GM10248 (cell line): ENCODE measurements at regions not wholly inside any gene's neighbourhood (a gene's known extent, or its start where the extent isn't known, plus 50 kb on each side); places are given as distances from the start of the nearest gene placed in this dataset.

Experiments used
- CTCF ChIA-PET: fragments of 300-600 bp; sonication (Branson Sonifier 250); formaldehyde crosslinking; extraction: SDS; loops from one replicate; lab custom pipeline; 2021; ENCODE audit warnings: antibody characterized with exemption; lab: Yijun Ruan, JAX
- POLR2A ChIA-PET: fragments of 350-650 bp; sonication (Branson Sonifier 250); formaldehyde crosslinking; extraction: SDS; loops from one replicate; lab custom pipeline; 2020; ENCODE audit warnings: antibody characterized with exemption; lab: Yijun Ruan, JAX
- DNase-seq: peaks from one replicate; pipeline ENCODE4 v3.0.0; 2012; ENCODE audit errors: extremely low spot score
- CTCF ChIP-seq: IDR thresholded peaks from 2 replicates; pipeline ENCODE4 v1.5.1; 2012; ENCODE audit warnings: mild to moderate bottlenecking, low read depth; ENCODE audit errors: extremely low read depth, missing control alignments, control extremely low read depth

GRCh38 chr11:130670200-130670599, 221.8 kb downstream of the ADAMTS15 start:
- POLR2A ChIA-PET = no interaction called here
- no peak for TF ChIP-seq CTCF
- no peak for DNase-seq
- CTCF ChIA-PET = interaction anchor here (1.4 kb wide), 1 partner anchor 20 kb away, joined by 3 read pairs; no protein-coding TSS in a partner anchor

DNA sequence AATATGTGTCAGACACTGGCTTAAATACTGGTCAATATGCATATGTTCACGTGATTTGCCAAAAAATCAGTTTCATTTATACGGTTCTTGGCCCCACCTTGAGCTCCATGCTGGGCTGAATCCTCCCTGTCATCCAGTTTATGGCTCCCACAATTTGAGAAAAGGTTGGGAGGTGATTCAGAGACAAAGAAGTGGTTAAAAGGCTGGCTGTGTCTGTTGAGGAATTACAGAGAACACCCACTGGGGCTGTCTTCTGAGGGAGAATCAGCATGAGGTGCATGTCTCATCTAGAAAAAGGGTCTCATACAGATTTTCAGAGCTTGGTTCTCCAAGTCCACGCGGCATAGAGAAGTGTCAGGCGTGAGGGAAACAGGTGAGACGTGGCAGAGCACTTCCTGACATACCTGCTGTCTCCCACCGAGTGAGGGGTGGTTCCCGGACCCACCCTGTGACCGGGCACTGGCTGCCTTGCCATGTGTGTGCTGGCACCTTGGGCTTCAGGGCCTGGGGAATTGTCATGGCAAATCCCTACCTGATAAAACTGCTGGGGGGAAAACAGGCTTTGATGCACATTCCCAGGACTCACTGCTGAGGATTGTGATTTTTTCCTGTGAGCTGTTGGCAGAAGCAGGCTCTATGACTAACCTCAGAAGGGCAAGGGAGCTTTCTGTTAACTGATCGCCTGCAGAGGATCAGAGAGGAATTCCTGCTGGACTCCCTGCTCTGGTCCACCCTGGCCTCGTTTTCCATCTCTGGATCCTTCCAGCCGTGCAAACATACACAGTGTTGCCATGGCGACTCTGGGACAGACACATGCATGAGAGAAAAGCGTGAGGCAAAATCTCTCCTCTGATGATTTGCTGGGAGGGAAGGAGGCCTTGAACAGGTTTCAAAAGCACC, 223.6 kb downstream of the ADAMTS15 start:
- no peak for DNase-seq
- TF ChIP-seq CTCF = no peak
- ChIA-PET POLR2A (no interaction called here), CTCF (interaction anchor here (1.2 to 1.4 kb wide), 2 partner anchors 17 to 22 kb away, joined by 3 read pairs; no protein-coding TSS in a partner anchor)

DNA sequence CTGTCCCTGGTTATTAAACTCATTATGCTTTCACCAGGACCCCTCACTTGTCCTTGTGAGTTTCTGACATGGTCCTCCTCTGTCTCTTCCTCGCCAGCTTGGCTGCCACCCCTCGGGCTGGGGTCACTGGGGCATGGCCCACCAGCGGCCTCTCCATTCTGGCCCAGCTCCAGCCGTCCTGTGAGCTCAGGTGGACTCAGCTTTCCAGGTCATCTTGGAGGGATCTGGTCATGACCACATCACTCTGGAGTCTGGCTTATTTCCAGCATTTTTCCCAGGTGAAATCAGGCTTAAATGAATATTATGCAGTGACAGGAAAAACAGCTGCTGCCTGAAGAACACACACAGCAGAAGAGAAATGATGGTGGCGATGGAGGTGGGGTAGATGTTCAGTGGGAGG, 224.5 kb downstream of the ADAMTS15 start:
- POLR2A ChIA-PET = no interaction called here

GRCh38 chr11:130673698-130674097, 225.3 kb downstream of the ADAMTS15 start:
- CTCF ChIA-PET = no interaction called here
- no peak for DNase-seq
- no peak for TF ChIP-seq CTCF
- POLR2A ChIA-PET = no interaction called here

More for the DNA sequence above, 224.5 kb downstream of the ADAMTS15 start:
- CTCF ChIA-PET = interaction anchor here (1.2 kb wide), 1 partner anchor 17 kb away, joined by 3 read pairs; no protein-coding TSS in a partner anchor
- no peak for DNase-seq
- no peak for TF ChIP-seq CTCF

- POLR2A ChIA-PET = no interaction called here
- no peak for TF ChIP-seq CTCF
- DNase-seq = no peak
- CTCF ChIA-PET = no interaction called here
Measured at GRCh38 chr11:130674686-130675308, 226.4 kb downstream of the ADAMTS15 start.

DNA sequence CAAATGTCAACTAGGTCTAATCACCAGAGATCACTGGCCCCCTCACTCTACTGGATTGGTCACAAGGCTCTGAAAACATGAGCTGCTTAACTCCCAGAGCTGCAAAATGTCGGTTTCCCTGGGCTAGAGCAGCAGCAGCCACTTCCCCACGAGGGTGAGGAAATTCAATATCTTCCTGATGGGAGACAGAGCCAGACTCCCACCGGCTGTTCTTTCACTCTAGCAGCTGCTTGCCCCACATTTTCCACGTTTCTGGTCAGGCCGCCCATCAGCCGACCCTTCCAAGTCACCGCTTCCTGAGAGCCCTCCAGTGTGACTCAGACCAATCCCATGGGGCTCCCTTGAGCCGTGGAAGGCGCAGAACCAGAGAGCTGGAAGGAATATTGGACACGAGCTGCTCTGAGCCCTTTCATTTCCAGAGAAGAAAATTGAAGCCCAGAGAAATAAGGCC, 227.0 kb downstream of the ADAMTS15 start:
- TF ChIP-seq CTCF = no peak
- DNase-seq = no peak
- ChIA-PET CTCF (no interaction called here), POLR2A (no interaction called here)
